HG03520 (cell line): ENCODE measurements at regions not wholly inside any gene's neighbourhood (a gene's known extent, or its start where the extent isn't known, plus 50 kb on each side); places are given as distances from the start of the nearest gene placed in this dataset.

Experiments used
- ATAC-seq: cut with Tn5 transposase; IDR thresholded peaks from one replicate; pipeline ENCODE4 v1.9.1; 2021; ENCODE audit warnings: mild to moderate bottlenecking, moderate library complexity; ENCODE audit not compliant: unreplicated experiment

DNA sequence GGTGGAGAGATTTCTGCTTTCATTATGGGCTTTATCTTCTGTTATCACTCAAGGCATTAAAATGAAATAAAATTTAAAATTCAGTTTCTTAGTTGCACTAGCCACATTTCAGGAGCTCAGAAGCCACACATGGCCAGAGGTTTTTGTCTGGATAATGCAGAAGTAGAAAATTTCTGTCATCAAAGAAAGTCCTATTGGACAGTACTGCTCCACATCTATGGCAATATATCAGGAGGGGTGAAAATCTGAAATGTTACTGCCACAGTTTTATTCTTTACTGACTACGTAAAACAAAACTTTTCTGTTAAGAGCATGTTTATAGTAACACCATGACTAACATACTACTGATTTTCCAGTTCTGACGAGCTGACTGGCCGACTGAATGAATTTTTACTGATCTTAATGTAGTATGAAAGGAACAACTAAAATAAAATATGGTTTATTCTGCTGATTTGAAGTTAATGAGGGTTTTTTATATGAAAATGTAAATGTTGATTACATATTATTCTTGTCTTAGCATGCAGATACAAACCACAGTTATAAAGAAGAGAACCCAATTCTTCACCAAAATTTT lies 264.0 kb upstream of the HAND2 start:
- no peak for ATAC-seq

DNA sequence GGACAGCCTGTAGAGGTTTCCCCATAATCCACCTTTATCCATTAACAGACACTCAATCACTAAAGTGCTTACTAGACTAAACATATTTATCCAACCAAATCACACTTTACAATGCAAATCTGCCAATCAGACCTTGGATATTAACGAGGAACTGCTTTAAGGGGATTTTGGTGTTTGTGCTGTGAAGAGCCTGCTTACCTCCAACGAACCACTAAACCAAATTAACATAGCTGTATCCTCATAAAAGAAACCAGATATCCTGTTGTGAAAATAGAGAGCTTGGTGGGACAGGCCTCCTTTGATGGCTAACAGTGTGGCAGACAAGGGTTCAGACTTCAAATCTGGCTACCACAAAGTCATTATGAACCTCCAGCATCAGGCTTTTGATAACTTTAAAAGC lies 252.6 kb upstream of the HAND2 start:
- ATAC-seq, result no peak

DNA sequence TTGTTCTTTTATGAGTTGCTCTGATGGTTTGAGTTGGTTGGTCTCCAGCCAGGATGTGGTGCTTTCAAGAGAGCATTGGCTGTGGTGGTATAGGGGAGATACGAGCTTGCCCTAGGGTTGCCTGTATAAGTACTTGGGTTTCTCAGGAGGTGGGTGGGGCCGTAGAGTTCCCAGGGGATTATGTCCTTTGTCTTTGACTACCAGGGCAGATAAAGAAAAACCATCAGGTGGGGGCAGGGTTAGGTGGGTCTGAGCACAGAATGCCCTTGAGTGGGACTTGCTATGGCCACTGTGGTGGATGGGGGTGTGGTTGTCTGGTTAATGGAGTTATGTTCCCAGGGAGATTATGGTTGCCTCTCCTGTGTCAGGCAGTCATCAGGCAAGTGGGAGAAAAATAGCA lies 247.9 kb upstream of the HAND2 start:
- no peak for ATAC-seq

DNA sequence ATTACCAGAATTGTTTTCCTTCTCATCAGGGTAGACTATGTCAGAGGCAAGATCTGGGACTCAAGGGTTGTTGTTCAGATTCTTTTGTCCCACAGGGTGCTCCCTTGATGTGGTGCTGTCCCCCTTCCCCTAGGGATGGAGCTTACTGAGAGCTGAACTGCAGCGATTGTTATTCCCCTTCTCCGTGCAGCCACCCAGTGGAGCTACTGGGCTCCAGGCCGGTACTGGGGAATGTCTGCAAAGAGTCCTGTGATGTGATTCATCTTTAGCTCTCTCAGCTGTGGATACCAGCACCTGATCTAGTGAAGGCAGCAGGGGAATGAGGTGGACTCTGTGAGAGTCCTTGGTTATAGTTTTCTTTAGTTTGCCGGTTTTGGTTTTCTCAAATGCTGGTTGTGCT lies 247.4 kb upstream of the HAND2 start:
- ATAC-seq, result no peak

DNA sequence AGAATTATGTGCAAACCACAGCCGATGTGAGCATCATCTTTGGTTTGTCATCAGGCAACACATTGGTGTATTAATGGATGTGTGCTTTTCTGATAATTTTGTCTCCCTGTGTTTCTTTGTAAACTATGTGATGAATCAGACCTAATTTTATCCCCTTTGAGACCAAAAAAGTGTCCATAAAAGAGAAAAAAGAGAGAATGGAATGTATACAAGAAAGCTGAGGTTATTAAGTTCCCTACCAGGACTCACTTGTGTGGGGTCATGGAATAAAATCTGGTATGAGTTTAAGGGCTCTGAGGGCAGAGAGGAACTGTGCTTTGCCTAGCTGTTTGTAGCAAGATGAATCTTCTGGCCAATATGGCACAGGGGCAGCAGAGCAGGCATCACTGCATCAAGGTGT lies 239.5 kb upstream of the HAND2 start:
- ATAC-seq, result no peak

DNA sequence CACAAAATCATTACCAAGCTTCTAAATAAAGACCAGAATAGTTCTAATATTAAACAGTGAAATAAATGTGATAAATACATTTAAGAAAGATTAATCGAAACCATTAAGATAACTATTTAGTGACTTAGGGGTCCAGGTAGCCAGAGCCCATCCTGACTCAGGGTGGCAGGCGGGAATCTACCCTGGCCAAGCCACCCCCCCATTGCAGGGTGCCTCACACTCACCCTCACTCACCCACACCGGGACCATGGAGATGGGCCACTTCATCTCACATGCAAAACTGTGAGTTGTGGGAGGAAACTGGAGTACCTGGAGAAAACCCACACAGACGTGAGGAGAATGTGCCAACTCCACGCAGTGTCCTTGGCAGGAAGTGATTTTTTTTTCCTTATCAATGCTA lies 237.6 kb upstream of the HAND2 start:
- no peak for ATAC-seq

DNA sequence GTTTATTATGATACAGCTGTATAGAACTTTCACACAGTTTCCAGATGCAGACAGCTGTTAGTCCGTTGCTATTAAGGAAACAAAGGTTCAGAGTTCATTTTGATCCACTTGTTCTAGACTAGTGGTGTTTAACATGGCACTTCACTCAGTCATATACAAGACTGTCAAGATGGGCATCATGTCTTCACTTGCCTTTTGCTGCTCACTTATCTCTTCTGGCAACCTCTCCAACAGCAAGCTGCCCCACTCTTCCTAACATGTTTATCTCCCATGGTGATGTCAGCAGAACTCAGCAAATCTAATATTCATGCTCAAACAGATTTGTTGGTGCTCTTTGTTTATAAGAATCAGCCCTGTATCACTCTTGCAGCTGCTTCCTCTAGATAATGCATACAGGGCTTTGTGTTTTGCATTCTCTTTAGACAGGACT lies 236.2 kb upstream of the HAND2 start:
- ATAC-seq, result no peak

DNA sequence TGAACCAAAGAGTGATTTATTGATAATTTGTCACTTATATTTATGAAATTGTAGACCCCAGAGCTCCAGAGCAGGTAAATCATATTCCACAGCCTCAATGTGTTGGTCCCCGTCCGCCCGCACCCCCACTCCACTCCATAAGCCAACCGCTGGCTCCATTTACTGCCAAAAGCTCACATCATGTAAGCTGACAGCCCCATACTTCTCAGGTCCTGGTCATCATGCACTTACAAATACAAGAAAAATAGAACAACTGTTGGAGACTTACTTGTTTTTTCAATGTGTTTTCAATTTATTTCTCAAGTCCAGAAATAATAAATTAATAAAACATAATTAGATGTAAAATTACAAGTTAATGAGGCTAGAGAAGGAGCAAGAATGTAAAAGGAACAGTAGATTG lies 235.7 kb upstream of the HAND2 start:
- ATAC-seq, result no peak

DNA sequence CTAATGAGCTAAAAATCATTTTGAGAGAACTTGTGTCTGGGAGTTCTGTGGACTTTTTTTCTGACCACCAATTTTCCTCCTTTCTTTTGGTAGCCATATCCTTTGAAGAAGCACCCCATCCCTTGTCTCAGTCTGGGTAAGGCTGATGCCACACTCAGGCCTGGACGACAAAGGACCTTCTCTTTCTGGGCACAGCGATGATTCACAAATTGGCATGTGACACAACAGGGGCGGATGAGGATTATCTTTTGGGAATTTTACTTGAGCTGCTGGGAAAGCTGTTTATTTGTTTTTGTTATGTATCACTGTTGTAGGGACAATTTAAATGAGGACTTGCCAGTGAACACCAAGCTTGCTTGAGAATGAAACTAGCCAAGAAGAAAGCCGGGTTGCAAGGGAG lies 233.4 kb upstream of the HAND2 start:
- no peak for ATAC-seq

DNA sequence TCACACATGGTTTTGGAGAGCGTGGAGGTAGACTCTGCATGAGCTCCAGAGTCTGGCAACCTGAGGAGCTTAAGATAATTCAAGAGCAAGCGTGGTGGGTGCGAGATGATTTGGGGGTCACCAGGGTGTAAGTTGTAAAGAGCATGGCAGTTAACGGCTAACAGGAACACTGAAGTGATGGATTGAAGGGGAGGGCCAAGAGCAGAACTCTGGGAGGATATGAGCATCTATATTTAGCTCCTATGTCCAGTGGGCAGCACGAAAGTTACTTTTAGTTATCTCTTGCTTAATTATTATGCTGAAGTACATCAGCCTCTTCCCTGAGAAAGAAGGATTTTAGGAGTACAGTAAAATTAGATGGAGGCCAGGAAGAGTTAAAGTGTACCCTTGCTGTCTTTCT lies 231.9 kb upstream of the HAND2 start:
- ATAC-seq, result no peak

DNA sequence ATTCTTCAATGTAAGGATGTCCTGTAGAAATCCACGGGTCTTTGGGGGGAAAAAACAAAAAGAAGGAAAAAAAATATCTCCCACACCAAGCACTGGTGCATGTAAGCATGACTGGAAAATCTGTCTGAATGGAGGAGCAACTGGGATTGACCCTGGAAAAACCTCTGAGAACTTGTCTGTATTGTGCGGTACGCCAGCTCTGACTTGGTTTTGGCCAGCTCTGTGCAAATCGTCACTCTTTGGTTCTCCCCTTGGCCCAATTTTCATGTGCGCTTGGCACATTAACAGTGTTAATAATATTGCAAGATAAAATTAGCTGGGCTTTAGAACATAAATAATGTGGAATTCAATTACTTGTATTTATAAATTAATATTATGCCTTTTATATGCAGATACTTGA lies 231.2 kb upstream of the HAND2 start:
- no peak for ATAC-seq

DNA sequence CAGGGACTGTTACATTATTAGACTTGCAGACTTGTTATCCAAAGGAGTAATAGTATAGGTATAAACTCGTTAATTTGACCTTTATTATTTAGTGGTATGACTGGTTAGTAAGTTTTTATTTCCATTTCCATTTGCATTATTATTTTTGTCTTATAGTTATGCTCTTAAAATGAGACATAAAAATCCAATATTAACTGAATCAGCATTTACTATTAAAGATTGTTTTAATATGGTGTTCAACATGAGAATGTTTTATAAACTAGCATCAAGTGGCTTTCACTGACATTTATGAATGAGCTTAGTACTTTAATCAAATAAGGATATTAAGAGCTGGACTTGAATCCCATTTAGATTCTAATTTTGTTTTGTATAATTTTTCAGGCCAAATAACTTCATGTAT lies 228.1 kb upstream of the HAND2 start:
- no peak for ATAC-seq

DNA sequence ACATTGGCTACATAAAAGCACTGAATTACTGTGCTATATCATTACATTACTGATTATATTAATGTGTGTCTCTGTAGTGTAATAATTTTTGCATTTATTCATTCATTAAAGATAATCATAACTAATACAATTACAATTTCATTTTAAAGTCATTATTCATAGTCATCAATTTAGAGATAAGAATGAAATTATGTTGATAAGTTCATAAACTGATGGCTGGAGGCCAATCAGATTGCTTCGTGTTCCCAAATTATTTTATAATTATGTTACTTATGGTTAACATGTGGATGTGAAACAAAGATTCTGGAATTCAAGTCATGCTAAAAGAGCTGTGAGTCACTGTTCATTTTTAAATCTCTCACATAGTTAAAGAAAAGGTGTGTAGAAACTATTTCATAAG lies 223.4 kb upstream of the HAND2 start:
- ATAC-seq, result no peak

DNA sequence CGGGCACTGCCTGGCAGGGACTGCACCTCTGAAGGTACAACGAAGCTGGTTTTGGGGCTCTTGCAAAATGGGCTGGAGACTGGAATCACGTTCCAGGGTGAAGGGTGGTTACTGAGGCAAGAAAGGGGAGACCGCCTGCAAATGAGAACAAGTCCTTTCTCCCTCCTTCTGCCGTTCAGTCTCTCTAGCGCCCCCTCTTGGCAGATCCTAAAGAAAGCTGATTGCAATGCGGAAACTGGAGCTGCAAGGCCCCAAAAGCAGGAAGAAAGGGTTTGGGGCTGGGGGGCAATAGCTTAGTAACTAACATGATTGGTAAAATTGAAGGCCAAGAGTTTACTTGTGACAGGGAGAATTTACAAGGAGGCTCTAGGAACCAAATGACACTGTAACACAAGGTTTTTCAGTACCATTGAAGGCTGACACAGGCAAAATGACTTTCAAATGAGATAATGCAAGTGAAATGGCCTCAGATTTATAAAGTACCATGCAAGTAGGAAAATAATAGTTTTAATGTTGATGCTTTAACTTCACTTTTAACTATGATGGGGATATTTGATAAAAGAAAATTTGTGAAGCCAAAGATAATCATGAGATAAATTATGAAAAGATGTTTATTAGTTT lies 222.7 kb upstream of the HAND2 start:
- ATAC-seq, result peak; percentile 54

DNA sequence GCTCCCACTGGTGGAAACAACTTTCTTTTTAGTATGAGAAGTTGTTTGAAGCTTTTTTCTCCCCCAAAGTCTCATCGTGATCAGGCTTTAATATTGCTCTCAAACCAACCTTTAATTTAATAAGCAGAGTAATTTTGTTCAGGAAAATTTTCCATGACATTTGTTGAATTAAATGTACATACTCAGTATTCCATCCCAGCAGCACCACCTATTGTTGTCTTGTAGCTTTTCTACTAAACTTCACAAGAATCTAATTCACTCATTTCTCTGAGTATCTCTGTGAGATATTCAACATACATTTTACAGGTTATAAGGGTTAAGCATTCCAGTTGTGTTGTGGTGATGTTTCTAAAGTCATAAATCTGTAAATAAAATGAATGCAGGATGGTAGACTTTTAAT lies 218.3 kb upstream of the HAND2 start:
- no peak for ATAC-seq

DNA sequence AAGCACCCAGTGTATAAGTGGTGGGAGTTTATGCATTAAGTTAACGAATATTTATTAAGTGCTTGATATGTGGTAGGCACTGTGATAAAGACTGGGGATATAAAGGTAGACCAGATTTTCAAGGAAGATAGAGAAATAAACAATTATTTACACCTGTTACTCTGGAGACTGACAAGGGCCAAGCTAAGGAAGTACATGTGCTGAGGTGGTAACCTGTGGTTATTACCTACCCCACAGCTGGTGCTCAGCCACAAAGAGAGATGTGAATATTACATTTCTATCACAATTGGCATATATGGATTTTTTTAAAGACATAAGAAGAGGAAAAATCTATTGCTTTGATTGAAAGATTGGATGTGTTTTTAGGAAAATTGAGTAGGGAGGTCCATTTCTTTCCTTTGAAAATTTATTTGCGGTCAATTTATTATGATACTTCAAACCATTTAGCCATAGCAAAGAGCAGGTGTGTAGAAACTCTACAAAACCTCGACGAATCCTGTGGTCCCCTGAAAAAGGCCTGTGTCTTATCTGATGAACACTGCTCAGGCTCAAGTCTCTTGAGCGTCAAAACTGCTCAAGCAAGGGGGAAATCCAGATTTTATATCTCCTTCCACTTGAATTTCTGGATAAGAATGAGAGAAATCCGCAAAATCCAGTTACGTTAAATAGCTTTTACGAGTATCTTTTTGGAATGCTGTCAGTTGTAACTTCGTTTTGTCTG lies 217.7 kb upstream of the HAND2 start:
- no peak for ATAC-seq

DNA sequence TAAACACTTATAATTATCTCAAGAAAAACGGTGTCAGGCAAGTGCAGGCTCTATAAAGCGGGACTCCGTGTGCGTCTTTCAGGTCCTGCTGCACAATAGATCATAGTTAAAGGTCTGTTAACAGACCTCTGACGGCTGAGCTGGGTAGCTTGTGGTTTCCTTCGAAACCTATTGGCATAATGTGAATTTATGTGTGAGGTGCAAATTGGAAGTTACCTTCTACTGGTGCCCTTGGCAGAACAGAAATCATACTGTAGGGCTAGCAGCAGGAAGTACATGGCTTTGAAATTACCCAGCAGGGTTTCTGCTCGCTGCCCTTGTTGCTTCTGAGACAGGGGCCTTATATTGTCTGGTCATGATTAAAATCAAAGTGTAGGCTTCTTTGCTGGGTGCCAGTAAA lies 216.4 kb upstream of the HAND2 start:
- ATAC-seq, result no peak

DNA sequence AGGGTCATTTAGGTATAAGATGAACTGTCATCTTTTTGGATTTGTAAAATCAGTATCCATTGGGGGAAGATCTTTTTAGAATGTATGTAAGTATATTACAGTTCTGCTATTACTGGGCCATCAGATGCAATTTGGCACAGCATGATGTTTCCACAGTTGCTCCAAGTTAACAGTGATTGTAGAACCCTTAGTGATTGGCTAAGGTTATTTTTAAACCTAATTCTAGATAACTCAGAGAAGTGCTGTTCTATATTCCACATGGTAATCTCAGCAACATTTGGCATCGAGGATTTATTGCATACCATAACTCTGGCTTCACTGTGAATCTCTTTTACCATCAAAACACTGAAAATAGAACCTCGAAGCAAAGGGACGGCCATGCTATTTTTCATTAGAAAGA lies 215.7 kb upstream of the HAND2 start:
- ATAC-seq, result no peak

DNA sequence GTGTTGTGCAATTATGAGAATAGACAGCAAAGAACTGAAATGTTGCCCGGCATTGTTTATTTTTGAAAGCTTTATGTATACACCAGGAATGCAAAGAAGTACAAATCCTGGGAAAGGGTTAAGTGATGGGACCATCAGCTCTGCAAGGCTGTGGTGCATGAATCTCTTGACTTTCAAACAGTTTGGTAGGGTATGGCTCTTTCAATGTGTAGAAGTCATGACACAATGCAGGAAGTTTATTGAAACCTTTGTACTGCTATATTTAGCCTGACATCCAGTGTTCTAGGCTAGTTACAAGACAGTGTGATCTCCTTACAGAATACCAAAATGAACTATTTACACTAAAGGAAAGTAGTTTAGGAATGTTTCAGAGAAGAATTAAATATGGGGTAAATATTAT lies 206.8 kb upstream of the HAND2 start:
- no peak for ATAC-seq

DNA sequence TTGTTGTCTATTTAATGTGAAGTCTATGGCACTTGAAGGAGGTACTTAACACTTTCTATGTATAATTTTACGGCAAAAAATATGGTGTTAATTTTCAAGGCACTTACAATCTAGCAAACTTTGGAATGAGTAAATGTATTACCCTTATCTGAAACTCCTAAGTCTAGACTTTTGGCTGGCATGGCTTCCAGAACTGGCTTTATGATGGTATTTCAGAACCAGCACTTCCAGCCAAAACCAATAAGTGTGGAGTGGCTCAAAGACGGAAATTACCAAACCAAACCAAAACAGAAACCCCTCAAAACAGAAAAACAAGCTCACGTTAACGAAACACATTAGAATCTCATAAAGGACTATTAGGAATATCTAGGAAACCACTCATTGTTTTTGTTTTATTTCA lies 205.6 kb upstream of the HAND2 start:
- ATAC-seq, result no peak

DNA sequence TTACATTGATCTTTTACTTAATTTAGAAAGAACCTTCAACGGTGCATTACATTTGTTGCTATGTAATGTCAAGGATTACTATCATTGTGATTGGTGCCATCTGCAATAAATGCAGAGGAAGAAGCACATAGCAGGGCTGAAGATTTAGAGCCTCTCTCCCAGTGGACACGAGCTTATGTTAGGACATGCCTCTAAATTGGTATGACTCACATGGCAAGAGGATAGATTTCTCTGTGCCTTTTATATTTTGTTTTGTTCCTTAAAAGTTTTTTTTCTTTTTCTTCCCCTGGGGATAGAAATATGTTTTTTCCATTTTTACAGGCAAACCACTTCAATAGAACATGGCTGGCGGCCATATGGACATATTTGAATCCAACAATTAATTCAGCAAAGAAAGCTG lies 205.0 kb upstream of the HAND2 start:
- no peak for ATAC-seq

DNA sequence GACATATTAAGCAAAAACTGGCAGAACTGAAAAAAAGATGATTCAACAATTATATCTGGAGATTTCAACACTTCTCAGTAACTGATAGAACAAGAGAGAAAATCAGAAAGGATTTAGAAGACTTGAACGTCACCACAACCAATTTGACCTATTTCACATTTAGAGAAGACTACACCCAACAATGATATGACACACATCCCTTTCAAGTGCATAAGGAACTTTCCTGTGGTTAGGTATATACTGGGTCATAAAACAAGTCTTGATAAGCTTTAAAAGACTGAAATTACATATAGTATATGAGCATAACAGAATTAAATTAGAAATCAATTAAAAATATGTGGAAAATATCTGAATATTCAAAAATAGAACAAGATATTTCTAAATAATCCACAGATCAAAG lies 201.2 kb upstream of the HAND2 start:
- no peak for ATAC-seq

DNA sequence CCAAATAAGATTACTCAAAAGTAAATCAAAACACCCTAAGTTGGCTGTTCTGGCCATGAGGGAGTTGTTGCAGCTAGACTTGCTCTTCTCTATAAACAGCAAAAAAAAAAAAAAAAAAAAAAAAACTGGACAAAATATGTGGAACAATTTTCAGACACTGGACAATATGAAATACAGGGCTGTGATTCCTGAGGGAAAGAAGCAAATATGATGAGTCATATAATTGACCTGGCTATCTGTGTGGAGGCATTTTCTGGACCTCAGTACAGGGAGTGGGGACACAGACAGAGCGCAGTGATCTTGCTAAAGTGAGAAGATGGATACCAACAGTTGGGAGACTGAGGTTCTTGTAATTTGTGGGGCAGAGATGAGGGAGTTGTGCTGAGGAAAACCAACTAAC lies 192.0 kb upstream of the HAND2 start:
- no peak for ATAC-seq
